ENCODE measurements at regions not wholly inside any gene's neighbourhood (a gene's known extent, or its start where the extent isn't known, plus 50 kb on each side); places are given as distances from the start of the nearest gene placed in this dataset.

DNA sequence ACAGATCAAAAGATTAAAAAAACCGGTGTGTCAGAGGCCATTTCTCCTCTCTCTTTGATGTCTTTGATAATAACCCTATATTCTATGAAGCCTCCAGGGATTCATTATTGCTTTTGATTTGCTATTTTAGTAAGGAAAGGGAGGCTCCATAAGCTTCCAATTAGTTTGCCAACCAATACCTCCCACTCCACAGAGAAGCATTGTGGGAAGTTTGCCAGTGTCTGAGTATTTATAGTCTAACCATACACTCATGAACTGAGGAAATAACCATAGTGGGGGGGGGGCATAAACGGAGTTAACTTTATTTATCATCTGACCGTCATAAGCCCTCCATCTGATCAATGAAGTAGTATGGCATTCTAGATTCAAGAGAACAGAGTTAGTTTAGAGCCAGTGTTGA lies 1066.8 kb upstream of the PABPC4L start:
- CTCF ChIA-PET, result no interaction called here
- intact Hi-C loops (cut with micrococcal nuclease), result no loop called here
- BruUV-seq (replicated peaks), result no TSS peak

More for the DNA sequence above, 1066.8 kb upstream of the PABPC4L start:
- no peak overlapping the region for H3K27ac ChIP-seq (ENCODE audit: low read depth, low read length)
- H2AFZ ChIP-seq (ENCODE audit: low read depth, low read length, poor library complexity, severe bottlenecking), result no peak overlapping the region
- DNase-seq (ENCODE audit: low read depth, low spot score) (no peak), ATAC-seq (no peak)
- no peaks in the 10 kb centered on the region for H3K4me1 ChIP-seq (ENCODE audit: control insufficient read depth in 1 of 2, insufficient read depth in 2 of 2, low read length in 2 of 2)
- no peaks in the 10 kb centered on the region for H3K9me3 ChIP-seq (ENCODE audit: control insufficient read depth in 1 of 2, insufficient read depth in 1 of 2, low read depth in 1 of 2, low read length in 2 of 2)
- ChIA-PET POLR2A (no interaction called here), RAD21 (ENCODE audit: low non-redundant PET in 1 of 2, low total read pairs in 2 of 2, uncharacterized antibody in 2 of 2, unreplicated experiment in 2 of 2) (no interaction called here)
- H3K36me3 ChIP-seq (ENCODE audit: control insufficient read depth in 1 of 2, insufficient read depth in 2 of 2, low read length in 2 of 2), result no peaks in the 10 kb centered on the region
- H3K4me2 ChIP-seq (ENCODE audit: low read length), result no peak overlapping the region
- no peaks in the 10 kb centered on the region for H3K27me3 ChIP-seq (ENCODE audit: insufficient read depth, low read length)
- no peak overlapping the region for H3K4me3 ChIP-seq (replicated peaks in 1 of 2; ENCODE audit: low read depth in 1 of 2, low read length in 2 of 2)
- H4K20me1 ChIP-seq (ENCODE audit: insufficient read depth), result no peaks in the 10 kb centered on the region
- no peak overlapping the region for H3K9ac ChIP-seq (ENCODE audit: low read length)
- TF ChIP-seq, protein P1, sequence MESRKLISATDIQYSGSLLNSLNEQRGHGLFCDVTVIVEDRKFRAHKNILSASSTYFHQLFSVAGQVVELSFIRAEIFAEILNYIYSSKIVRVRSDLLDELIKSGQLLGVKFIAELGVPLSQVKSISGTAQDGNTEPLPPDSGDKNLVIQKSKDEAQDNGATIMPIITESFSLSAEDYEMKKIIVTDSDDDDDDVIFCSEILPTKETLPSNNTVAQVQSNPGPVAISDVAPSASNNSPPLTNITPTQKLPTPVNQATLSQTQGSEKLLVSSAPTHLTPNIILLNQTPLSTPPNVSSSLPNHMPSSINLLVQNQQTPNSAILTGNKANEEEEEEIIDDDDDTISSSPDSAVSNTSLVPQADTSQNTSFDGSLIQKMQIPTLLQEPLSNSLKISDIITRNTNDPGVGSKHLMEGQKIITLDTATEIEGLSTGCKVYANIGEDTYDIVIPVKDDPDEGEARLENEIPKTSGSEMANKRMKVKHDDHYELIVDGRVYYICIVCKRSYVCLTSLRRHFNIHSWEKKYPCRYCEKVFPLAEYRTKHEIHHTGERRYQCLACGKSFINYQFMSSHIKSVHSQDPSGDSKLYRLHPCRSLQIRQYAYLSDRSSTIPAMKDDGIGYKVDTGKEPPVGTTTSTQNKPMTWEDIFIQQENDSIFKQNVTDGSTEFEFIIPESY (IDR thresholded peaks at IDR 0.05; ENCODE audit: extremely low read depth, insufficient replicate concordance, low read length), result no peak
- TF ChIP-seq JUND (IDR thresholded peaks at IDR 0.05) (no peak), POLR2AphosphoS5 (IDR thresholded peaks at IDR 0.05; ENCODE audit: low read depth, low read length) (no peak), SRF (IDR thresholded peaks at IDR 0.05; ENCODE audit: low read depth) (no peak), ZNF274 (IDR thresholded peaks at IDR 0.05; ENCODE audit: low read depth, low read length) (no peak), YY1 (IDR thresholded peaks at IDR 0.05; ENCODE audit: extremely low read depth, insufficient replicate concordance, low read depth, low read length) (no peak), ELF1 (IDR thresholded peaks at IDR 0.05; ENCODE audit: borderline replicate concordance, low read depth) (no peak), RAD21 (IDR thresholded peaks at IDR 0.05; ENCODE audit: low read depth) (no peak), POLR2A (IDR thresholded peaks at IDR 0.05; ENCODE audit: borderline replicate concordance, extremely low read depth, insufficient read depth, insufficient read length) (no peak), CBX3 (IDR thresholded peaks at IDR 0.05; ENCODE audit: low read depth) (no peak), SIN3A (IDR thresholded peaks at IDR 0.05; ENCODE audit: low read depth) (no peak), FOSL1 (IDR thresholded peaks at IDR 0.05; ENCODE audit: low read depth) (no peak), CEBPB (IDR thresholded peaks at IDR 0.05; ENCODE audit: low read depth) (no peak), EZH2 (IDR thresholded peaks at IDR 0.05) (no peak), EGR1 (IDR thresholded peaks at IDR 0.05; ENCODE audit: low read depth) (no peak), TCF7L2 (IDR thresholded peaks at IDR 0.05; ENCODE audit: borderline replicate concordance, extremely low read depth, insufficient read depth, insufficient read length) (no peak)
- TF ChIP-seq, protein P2, sequence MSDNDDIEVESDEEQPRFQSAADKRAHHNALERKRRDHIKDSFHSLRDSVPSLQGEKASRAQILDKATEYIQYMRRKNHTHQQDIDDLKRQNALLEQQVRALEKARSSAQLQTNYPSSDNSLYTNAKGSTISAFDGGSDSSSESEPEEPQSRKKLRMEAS (IDR thresholded peaks at IDR 0.05), result no peak
- TF ChIP-seq, protein P3, sequence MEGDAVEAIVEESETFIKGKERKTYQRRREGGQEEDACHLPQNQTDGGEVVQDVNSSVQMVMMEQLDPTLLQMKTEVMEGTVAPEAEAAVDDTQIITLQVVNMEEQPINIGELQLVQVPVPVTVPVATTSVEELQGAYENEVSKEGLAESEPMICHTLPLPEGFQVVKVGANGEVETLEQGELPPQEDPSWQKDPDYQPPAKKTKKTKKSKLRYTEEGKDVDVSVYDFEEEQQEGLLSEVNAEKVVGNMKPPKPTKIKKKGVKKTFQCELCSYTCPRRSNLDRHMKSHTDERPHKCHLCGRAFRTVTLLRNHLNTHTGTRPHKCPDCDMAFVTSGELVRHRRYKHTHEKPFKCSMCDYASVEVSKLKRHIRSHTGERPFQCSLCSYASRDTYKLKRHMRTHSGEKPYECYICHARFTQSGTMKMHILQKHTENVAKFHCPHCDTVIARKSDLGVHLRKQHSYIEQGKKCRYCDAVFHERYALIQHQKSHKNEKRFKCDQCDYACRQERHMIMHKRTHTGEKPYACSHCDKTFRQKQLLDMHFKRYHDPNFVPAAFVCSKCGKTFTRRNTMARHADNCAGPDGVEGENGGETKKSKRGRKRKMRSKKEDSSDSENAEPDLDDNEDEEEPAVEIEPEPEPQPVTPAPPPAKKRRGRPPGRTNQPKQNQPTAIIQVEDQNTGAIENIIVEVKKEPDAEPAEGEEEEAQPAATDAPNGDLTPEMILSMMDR (IDR thresholded peaks at IDR 0.05 in 2 of 3, conservative IDR thresholded peaks at IDR 0.05 in 1 of 3; ENCODE audit: borderline replicate concordance in 1 of 3, insufficient read depth in 1 of 3, low read depth in 2 of 3, low read length in 2 of 3), result no peak
- H3K79me2 ChIP-seq (ENCODE audit: insufficient read depth, low read length), result no peaks in the 10 kb centered on the region
- no peaks in the 10 kb centered on the region for H3K9me2 ChIP-seq (ENCODE audit: insufficient read depth)

All from HCT116 (cell line).